ENCODE measurements at regions not wholly inside any gene's neighbourhood (a gene's known extent, or its start where the extent isn't known, plus 50 kb on each side); places are given as distances from the start of the nearest gene placed in this dataset.
"Not testable (repeated sequence)": the region's sequence is repeated elsewhere in the genome, so short reads cannot be mapped to it uniquely, and the experiment has no call there.

DNA sequence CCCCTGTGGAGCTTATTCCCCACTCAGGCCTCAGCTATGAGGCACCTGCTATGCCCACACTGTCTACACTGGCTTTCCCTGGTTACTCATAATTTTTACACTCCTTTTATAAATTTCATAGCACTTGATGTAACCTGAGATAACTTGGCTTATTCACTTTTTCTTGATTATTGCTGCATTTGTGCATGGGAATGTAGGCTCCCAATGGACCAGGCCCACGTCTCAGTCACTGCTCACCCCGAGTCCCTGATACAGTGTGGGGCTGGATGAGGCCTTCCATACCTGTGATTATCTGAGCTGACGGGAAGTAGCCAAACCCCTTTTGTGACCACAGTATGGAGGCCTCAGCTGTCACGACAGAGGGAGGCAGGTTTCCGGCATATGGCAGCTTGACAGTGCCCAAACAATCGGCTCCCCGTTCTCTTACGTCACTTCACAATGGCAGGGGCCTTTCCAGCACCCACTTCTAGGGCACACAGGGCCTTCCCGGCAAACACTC lies 645.3 kb downstream of the ACTR3B start:
- H3K4me3 ChIP-seq = no peak overlapping the region
- no peak overlapping the region for H3K27ac ChIP-seq (replicated peaks)
- TF ChIP-seq, protein P1, sequence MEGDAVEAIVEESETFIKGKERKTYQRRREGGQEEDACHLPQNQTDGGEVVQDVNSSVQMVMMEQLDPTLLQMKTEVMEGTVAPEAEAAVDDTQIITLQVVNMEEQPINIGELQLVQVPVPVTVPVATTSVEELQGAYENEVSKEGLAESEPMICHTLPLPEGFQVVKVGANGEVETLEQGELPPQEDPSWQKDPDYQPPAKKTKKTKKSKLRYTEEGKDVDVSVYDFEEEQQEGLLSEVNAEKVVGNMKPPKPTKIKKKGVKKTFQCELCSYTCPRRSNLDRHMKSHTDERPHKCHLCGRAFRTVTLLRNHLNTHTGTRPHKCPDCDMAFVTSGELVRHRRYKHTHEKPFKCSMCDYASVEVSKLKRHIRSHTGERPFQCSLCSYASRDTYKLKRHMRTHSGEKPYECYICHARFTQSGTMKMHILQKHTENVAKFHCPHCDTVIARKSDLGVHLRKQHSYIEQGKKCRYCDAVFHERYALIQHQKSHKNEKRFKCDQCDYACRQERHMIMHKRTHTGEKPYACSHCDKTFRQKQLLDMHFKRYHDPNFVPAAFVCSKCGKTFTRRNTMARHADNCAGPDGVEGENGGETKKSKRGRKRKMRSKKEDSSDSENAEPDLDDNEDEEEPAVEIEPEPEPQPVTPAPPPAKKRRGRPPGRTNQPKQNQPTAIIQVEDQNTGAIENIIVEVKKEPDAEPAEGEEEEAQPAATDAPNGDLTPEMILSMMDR (IDR thresholded peaks at IDR 0.05; ENCODE audit: borderline replicate concordance) = no peak
- DNase-seq = no peak
- peaks cover 12% of the 10 kb centered on the region for H3K9me3 ChIP-seq (replicated peaks)
- H3K27me3 ChIP-seq (ENCODE audit: low read depth) = no peaks in the 10 kb centered on the region
- no peaks in the 10 kb centered on the region for H3K4me1 ChIP-seq
- intact Hi-C loops (cut with micrococcal nuclease) = no loop called here
- no peaks in the 10 kb centered on the region for H3K36me3 ChIP-seq

DNA sequence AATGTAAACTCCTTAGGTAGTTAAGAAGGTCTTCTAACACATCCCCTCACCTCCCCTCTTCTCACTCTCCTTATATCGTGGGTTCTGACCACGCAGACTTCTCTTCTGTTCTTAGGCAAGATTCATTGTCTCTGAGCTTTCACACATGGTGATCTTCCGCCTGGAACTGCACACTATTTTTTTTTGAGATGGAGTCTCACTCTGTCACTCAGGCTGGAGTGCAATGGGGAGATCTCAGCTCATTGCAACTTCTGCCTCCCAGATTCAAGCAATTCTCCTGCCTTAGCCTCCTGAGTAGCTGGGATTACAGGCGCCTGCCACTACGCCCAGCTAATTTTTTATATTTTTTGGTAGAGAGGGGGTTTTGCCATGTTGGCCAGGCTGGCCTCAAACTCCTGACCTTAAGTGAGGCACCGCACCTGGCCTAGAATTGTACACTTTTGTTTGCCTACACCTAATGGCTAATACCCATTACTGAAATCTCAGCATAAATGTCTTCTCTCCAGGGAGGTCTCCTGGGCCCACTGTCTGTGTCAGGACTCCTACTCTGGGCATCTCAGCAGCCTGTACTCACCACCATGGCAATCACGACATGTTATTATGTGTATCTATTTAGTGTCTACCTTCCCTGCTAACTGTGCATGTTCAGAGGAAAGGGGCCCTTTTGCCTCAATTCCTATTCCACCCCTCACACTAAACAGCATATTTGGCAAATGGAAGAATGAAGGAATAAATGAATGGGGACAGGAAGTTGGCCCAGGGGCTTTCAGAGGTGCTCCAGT lies 646.3 kb upstream of the DPP6 start:
- Histone ChIP-seq H3K27me3 (ENCODE audit: low read depth) (no peaks in the 10 kb centered on the region), H3K9me3 (replicated peaks) (peaks cover 12% of the 10 kb centered on the region), H3K4me1 (no peaks in the 10 kb centered on the region), H3K36me3 (no peaks in the 10 kb centered on the region), H3K4me3 (no peak overlapping the region), H3K27ac (replicated peaks) (no peak overlapping the region)
- intact Hi-C loops (cut with micrococcal nuclease) = no loop called here
- no peak for DNase-seq
- TF ChIP-seq, protein P1 (IDR thresholded peaks at IDR 0.05; ENCODE audit: borderline replicate concordance) = no peak

DNA sequence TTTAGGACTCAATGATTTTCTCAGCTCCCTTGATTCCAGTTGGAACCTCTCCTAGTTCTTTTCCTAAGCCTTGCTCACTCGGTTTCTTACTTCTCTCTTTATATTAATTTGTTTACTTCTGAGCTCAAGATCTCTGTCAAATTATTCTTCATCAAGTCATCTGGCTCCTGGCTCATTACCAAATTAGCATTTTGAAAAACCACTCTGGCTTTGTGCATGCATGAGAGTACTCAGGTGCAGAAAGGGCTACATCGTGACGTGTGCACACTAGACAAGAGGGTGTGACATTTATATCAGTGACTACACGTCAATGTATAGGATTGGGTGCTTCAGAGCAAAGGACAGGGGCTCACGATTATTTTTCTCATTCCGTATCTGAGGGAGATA lies 645.7 kb upstream of the DPP6 start:
- H3K9me3 ChIP-seq (replicated peaks) = peaks cover 12% of the 10 kb centered on the region
- H3K4me3 ChIP-seq = no peak overlapping the region
- no peak overlapping the region for H3K27ac ChIP-seq (replicated peaks)
- H3K27me3 ChIP-seq (ENCODE audit: low read depth) = no peaks in the 10 kb centered on the region
- intact Hi-C loops (cut with micrococcal nuclease) = no loop called here
- no peak for DNase-seq
- TF ChIP-seq, protein P1 (IDR thresholded peaks at IDR 0.05; ENCODE audit: borderline replicate concordance) = no peak
- H3K4me1 ChIP-seq = no peaks in the 10 kb centered on the region
- no peaks in the 10 kb centered on the region for H3K36me3 ChIP-seq

DNA sequence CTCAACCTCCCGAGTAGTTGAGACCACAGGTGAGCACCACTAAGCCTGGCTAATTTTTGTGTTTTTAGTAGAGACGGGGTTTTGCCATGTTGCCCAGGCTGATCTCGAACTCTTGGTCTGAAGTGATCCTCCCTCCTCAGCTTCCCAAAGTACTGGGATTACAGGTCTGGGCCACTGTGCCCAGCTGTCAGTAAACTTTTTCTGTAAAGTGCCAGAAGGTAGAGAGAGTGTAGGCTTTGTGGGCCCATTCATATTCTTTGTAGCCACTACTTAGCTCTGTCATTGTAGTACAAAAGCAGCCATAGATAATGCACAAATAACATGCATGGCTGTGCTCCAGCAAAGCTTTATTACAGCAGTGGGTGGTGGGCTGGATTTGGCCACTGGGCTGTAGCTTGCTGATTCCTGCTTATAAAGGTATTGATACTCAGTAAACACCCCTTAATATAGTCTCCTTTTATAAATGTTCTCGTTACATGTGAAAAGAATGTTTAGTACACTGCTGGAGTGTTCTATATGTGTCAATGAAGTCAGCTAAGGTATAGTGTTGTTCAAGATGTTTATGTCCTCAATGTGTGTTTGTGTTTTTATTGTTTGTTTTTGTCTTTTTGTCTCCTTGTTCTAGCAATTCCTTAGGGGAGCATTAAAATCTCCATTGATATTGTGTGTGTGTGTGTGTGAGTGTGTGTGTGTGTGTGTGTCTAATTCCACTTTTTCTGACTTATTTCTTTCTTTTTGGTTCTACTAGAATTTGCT lies 644.7 kb upstream of the DPP6 start:
- intact Hi-C loops (cut with micrococcal nuclease) = no loop called here
- TF ChIP-seq, protein P1 (IDR thresholded peaks at IDR 0.05; ENCODE audit: borderline replicate concordance) = no peak
- H3K4me1 ChIP-seq = no peaks in the 10 kb centered on the region
- DNase-seq = no peak
- no peaks in the 10 kb centered on the region for H3K36me3 ChIP-seq
- no peak overlapping the region for H3K27ac ChIP-seq (replicated peaks)
- no peaks in the 10 kb centered on the region for H3K27me3 ChIP-seq (ENCODE audit: low read depth)
- peaks cover 12% of the 10 kb centered on the region for H3K9me3 ChIP-seq (replicated peaks)
- no peak overlapping the region for H3K4me3 ChIP-seq

DNA sequence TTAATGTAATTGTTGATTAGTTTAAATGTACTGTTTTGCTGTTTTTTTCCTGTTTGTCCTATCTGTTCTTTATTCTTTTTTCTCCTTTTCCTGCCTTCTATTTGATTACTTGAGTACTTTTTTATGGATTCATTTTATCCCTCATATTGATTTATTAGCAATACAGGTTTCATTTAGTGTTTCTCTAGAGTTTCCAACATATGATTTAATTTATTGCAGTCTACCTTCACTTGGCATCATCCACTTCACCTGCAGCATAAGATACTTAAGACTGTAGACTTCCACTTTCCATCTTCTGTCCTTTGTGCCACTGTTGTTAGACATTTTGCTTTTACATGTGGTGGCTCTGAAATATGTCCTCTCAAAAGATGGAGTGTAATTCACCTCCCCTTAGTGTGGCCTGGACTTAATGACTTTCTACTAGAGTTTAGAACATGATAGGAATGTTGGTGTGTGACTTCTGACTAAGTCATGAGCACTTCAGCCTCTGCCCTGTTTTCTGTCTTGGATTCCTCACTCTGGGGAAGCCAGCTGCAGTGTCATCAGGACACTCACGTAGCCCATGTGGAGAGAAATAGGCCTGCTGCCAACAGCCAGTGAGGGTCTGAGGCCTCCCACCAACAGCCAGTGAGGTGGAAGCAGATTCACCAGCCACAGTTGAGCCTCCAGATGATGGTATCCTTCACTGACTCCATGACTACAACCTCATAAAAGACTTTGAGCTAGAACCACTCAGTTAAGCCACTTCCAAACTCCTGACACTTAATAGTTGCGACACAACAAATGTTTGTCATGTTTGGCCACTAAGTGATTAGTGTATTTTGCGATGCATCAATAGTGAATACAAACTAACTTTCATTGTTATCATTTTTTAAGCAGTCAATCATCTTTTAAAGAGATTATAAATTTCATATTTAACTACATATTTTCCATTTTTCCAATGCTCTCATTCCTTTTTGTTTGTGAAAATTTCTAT lies 643.5 kb upstream of the DPP6 start:
- Histone ChIP-seq H3K36me3 (no peaks in the 10 kb centered on the region), H3K4me3 (no peak overlapping the region), H3K27ac (replicated peaks) (no peak overlapping the region), H3K27me3 (ENCODE audit: low read depth) (no peaks in the 10 kb centered on the region), H3K9me3 (replicated peaks) (peaks cover 12% of the 10 kb centered on the region), H3K4me1 (no peaks in the 10 kb centered on the region)
- no peak for DNase-seq
- TF ChIP-seq, protein P1 (IDR thresholded peaks at IDR 0.05; ENCODE audit: borderline replicate concordance) = no peak
- intact Hi-C loops (cut with micrococcal nuclease) = no loop called here

DNA sequence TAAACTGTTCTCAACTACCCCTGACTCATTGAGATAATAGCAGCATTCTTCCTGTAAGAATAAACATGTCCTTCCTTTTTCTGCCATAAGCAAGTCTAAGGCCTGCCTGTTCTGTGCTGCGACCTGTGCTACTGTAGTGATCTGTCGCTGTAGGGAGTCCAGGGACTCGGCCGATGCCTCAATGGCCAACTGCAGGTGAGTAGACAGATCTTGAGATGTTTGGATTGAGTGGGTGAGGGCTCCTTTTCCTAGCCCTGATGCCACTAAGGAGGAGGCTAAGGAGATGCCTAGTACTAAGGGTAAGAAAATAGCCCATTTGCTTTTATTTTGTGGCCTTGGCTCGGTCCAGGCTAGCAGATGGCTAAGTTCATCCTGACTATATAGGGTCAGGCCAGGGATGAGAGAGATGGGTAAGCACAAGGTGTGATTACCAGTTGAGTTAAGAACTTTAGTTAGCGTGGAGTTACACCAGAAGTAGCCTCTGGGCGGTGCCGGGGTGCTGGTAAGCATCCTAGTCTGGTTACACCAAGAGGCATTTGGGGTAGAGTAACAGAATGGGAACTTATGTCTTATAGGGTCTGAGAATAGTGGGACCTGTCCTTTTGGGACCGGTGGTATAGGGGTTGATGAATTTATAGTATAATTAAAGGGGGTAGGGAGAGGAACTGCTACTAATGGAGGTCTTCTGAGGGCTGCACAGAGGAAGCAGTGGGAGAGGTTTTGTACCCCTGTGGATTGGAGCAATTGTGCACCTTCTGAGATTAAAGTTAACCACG lies 642.4 kb upstream of the DPP6 start:
- H3K4me1 ChIP-seq; intact Hi-C loops (cut with micrococcal nuclease); H3K27ac ChIP-seq (replicated peaks); H3K36me3 ChIP-seq; H3K4me3 ChIP-seq; DNase-seq; H3K27me3 ChIP-seq (ENCODE audit: low read depth): not testable (repeated sequence)
- peaks cover 12% of the 10 kb centered on the region for H3K9me3 ChIP-seq (replicated peaks)

DNA sequence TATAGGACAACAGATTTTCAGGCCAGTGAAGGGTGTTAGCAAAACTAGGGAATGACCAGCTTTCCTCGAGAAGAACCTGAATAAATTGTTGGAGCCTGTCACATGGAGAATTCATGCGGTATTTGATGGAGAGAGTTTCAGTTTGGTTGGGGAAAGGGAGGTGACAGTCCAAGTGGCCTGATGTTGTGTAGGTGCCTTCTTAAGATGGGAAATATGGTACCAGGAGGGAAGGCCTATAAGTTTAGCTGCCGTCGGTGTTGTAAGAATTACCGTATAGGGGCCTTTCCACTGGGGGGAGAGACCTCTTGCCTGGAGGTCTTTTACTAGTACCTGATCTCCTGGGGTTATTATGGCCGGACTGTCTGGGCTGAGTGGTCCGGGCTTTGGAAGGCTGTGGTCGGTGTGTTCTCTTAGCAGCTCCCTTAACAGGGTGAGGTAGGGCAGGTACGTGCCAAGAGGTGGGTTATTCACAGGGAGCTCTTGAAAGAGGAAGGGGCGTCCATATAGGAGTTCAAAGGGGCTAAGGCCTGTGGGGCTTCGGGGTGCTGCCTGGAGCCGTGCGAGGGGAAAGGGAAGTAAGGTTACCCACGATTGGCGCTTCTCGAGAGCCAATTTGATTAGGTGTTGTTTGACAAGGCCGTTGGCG lies 641.1 kb upstream of the DPP6 start:
- H3K4me3 ChIP-seq; H3K27ac ChIP-seq (replicated peaks); intact Hi-C loops (cut with micrococcal nuclease); H3K27me3 ChIP-seq (ENCODE audit: low read depth); H3K4me1 ChIP-seq; DNase-seq; H3K36me3 ChIP-seq: not testable (repeated sequence)
- H3K9me3 ChIP-seq (replicated peaks) = peaks cover 12% of the 10 kb centered on the region
